ENCODE measurements at regions not wholly inside any gene's neighbourhood (a gene's known extent, or its start where the extent isn't known, plus 50 kb on each side); places are given as distances from the start of the nearest gene placed in this dataset.
"Not testable (repeated sequence)": the region's sequence is repeated elsewhere in the genome, so short reads cannot be mapped to it uniquely, and the experiment has no call there.

DNA sequence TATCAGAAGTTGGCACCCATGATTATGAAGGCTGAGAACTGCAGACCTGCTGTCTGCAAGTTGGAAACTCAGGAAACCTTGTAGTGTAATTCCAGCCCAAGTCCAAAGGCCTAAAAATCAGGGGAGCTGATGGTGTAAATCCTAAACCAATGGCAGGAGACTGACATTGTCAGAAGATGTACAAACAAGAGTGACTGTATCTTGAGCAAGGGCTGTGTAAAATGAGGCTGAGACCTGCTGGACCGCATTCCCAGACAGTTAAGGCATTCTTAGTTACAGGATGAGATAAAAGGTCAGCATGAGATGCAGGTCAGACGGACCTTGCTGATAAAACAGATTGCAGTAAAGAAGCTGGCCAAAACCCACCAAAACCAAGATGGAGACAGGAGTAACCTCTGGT is 147.7 kb downstream of the COG6 start:
- no peak for DNase-seq (ENCODE audit: low spot score)

DNA sequence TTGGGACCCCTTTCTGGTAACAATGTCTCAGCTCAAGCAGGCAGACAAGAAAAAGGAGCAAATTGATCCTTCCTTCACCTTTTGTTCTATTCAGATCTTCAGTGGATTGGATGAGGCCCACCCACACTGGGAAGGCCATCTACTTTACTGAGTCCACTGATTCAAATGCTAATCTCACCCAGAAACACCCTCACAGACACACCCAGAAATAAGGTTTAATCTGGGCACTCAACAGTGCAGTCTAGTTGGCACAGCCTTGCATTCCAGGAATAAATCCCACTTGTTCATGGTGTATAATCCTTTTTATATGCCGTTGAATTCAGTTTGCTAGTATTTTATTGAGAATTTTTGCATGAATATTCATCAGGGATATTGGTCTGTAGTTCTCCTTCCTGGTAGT is 148.4 kb downstream of the COG6 start:
- DNase-seq (ENCODE audit: low spot score): no peak

DNA sequence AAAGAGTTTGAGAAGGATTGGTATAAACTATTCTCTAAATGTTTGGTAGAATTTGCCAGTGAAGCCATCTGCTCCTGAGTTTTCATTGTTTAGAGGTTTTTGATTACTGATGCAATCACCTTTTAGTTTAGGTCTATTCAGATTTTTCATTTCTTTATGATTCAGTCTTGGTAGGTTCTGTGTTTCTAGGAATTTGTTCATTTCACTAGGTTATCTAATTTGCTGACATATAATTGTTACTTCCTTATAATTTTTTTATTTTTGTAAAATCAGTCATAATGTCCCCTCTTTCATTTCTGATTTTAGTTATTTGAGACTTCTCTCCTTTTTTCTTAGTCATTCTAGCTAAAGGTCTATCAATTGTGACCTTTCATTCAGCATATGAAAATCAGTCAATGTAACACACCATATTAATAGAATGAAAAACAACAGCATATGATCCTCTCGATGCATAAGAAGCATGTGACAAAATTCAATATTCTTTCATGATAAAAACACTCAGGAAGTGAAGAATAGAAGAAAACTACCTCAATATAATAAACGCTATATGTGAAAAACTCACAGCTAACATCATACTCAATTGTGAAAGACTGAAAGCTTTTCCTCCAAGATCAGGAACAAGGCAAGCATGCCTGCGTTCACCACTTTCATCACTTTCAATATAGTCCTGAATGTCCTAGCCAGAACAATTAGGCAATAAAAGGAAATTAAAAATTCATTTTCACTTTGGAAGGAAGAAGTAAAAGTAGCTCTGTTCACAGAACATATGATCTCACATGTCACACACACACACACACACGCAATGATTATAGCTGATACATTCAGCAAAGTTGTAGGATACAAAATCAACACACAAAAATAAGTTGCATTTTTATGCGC is 149.1 kb downstream of the COG6 start:
- DNase-seq (ENCODE audit: low spot score): no peak

DNA sequence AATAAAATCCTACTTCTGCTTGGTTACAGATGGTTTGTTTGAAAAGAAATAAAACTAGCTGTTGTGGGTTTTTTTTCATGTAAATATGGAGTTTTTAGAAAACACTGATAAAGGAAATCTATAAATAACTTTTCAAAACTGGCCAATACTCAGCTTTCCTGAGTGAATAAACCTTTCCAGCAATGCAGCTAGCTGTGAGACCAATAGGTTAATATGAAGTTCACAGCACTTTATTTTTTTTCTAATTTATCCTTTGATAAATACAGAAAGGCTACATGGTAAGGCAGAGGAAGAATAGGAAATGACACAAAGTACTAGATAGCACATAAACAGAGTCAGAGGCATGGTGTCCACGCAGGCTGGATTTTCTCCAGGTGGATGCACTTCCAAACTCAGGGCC is 154.0 kb downstream of the COG6 start:
- no peak for DNase-seq (ENCODE audit: low spot score)

DNA sequence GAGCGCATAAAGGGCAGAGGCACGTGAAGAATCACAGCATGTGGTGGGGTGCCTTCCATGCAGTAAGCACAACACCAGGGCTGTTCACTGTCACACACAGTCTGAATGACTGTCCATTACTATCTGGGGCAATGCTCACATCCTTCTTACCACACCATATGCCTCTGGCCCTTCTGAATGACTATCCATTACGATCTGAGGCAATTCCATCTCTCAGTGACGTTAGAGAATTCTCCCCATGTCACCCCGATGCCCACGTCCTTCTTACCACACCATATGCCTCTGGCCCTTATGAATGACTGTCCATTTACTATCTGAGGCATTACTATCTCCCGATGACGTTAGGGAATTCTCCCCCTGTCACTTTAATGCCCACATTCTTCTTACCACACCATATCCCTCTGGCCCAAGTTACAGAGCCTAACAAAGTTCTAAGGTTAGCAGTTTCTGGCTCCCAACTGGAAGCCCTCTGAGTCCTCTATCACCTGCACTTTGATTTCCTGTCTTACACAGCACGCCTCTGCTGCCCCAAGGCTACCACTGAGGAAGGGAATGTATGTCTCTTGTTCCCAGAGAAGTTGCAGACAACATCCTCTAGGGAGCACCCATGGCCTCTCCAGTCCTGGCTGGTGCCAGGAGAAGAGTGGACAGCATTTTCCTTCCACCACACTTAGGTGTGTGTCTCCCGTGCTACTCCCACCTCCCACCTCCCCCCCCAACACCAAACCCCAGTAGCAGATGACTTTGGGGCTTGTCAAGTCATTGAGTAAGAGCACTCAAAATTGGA is 154.8 kb downstream of the COG6 start:
- no peak for DNase-seq (ENCODE audit: low spot score)

DNA sequence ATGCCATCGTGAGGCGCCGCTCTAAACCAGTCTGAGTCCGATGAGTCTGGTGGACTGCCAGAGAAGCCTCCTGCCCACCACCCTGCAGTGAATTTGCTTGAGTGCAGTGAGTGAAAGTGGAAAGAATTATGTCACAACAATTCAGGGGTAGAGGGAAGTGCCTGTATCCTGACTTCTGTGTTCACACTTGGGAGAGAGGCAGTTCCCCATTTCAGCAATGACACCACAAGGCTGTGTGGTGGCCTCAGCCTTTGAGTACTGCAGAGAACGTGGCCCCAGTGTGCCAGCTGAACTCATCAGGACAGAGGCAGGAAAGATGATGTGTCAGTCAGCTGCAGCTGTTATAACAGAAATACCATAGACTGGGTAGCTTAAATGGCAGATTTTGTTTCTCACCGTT is 155.6 kb downstream of the COG6 start:
- DNase-seq (ENCODE audit: low spot score): no peak

DNA sequence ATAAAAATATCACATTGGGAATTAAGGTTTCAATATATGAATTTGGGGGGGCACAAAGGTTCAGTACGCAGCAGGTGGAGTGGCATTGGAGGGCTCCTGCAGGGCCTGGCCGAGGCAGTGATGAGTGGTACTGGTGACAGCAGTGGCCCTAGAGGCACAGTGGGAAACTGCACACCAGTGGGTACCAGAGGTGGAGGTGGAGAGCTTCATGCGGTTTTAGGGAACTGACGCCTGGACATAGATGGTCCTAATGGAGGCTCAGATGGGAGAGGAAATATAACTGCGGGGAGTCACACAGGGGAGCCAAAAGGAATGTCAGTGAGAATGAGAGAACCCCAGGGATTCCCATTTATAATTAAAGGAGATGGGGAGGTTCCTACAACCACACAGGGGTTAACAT is 156.2 kb downstream of the COG6 start:
- DNase-seq (ENCODE audit: low spot score): no peak

DNA sequence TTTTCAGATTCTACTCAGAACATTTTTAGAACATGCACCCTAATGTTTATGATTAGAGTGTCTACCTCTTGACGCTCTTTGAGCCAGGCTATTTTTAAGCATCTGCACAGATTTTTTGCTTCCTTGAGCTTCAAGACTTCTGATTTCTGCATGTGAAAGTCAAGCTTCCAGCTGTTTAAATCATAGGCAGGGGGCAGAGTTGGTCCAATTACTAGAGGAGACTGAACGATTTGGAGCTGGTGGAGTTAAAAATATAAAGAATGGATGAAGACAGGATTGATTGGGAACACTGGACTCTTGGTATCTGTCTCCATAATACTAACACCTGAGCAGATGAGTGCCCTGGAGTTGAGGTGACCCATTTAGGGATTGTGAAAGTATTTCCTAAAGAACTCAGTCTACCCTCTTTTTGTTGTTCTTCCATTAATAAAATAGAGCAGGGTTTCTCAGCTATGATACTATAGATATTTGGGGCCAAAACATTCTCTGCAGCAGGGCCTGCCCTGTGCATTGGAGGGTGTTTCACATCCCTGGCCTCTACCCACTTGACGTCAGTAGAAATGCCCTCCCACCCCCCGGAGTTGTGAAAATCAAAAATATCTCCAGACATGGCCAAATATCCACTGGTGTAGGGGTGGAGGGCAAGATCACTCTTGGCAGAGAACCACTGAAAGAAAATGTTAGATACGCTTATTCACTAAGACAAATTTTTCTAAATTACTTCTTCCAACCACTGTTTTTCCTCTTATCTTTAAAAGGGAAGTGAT is 160.1 kb downstream of the COG6 start:
- DNase-seq (ENCODE audit: low spot score): no peak

DNA sequence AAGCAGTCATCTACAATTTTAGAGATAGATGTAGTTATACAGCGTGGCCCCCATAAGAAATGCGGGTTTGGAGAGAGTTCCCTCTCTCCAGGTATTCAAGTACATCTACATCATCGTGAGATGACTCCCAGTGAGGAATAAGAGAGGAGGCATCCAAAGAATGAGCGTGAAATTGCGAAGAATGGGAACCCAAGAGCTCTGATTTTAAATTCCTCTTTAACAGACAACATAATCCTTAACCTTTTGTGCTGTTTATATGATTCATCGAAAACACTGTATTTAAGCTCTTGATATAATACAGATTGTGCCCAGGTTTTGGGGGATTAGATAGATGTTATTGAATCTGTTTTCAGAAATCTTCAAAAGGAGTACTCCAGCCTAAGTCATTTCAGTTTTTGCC is 161.5 kb downstream of the COG6 start:
- no peak for DNase-seq (ENCODE audit: low spot score)

DNA sequence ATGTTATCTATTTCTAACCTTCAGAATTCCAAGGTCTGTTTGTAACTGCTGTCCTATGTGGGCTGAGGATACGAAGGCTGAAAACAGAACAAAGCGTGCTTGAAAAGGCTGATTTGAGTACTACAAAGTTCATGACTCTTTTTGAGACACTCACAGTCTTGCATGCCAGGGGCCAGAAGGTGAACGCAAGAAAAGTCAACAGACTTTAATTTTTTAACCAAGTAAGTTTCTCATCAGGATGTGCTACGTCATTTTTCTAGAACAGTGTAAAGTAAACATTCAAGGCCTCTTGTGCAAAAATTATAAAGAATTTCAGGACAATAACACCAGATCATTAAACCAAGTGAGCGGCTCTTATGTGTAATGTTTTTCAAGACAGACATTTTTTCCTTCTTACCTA is 163.5 kb downstream of the COG6 start:
- DNase-seq (ENCODE audit: low spot score): no peak

DNA sequence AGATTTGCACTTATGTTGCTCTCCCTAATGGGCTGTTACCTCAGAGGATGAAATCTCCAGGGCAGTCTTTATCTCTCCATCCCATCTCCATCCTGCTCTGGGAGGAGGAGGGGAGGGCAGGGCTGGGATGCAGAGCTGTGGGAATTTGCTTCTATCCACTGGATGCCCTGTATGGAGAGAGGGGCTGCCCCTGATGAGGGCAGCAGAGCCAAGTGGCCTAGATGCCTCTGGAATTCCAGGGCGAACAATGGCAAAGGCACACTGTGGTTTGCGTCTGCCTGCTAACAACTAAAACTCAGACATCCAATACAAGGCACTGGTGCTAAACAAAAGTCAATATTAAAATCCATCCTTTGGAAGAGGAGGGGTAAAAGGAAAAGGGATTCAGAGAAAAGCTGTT is 165.1 kb downstream of the COG6 start:
- no peak for DNase-seq (ENCODE audit: low spot score)

DNA sequence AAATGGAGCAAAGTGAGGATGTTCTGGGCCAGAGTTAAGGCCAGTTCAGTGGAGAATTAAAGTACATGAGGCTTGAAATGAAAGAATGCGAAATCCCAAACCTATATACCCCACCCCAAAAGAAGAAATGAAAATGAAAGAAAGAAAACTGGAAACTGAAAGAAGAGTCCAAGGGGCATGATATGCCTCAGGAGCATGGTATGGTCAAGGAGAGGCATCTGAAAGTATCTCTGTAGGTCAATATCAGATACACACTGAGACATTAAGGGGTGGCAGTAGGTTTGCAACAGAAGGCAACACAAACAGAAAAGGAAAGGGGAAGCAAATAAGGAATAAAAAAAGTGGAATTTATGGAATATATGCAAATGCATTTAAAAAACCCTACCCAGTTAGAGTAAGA is 166.5 kb downstream of the COG6 start:
- no peak for DNase-seq (ENCODE audit: low spot score)

DNA sequence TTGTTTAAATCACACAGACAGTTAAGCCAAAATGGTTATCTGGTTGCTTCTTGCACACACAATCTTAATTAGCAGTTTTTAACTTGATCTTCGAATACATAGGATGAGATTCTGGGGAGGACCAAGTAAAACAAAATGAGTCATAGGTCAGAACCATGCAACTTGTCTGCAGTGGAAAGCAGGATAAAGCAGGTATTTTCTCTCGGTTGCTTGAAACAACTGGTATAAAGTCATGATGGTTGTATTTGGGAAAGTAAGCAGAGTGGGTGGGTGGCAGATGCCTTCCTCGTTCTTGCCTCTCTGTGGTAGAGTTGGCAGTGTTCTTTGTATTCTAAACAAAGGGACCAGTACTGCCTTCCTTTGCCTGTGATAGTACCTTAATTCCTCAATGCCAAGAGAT is 167.0 kb downstream of the COG6 start:
- DNase-seq (ENCODE audit: low spot score): no peak

DNA sequence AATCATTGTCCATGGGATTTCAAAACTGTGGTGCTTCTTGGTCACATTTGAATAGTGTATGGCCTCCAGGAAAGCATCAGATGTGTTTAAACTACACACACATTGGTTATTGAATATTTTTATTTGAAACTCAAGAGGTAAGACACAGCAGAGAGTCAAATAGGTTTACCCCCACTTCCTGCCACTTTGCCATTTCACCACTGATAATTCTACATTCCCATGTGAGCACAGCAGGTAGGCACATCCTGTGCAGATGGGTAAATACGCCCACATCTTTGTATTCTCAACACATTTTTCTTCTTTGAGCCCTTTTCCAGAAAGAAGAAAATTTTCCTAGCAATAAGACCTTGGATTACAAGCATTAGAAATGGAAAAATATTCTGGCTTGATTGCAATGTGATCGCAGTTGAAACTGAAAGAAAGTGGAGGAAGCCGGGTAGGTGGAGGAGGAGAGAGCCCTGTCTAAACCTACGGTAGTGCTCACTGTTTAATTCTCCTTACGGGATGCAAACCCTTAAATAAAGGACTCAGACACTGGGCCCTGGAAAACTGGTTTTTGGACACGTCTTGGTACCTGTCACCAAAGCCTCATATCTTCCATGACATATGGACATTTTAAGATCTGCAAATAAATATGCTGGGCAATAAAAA is 167.7 kb downstream of the COG6 start:
- no peak for DNase-seq (ENCODE audit: low spot score)

DNA sequence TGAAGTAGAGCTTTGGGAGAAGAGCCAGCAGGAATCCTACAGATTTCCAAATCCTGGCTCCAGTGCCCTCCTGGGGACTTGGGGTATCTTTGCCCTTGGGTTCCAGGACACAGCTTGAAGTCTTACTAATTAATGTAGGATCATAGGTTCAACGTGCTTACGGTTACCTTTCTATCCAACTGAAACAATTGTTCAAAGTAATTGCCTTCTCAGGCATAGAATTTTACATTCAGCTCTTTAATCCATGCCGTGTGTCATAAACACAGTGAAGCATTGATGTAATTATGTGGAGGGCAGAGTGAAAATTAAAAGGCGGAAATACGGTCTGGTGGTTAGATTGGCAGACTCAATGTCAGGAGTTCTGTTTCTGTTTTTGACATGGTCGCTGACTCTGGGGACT is 170.4 kb downstream of the COG6 start:
- no peak for DNase-seq (ENCODE audit: low spot score)

DNA sequence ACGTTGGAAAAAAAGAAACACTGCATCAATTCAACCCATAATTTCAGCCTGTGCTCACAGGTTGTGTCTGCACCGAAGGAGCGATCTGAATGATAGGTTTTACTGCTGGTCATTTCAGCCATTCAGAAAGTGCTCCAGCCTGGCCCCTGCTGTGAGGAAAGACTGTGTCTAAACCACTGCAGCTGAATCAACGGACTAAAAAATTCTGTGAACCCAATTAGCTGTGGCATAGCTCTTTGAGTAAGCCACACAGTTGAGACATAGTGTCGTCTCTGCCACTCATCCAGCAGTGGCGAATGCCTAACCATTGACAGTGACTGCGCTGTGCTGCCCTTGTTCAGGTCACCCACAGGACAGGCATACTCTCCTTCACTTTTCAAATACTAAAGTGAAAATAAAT is 179.8 kb downstream of the COG6 start:
- peak; percentile 36 for DNase-seq (ENCODE audit: low spot score)

DNA sequence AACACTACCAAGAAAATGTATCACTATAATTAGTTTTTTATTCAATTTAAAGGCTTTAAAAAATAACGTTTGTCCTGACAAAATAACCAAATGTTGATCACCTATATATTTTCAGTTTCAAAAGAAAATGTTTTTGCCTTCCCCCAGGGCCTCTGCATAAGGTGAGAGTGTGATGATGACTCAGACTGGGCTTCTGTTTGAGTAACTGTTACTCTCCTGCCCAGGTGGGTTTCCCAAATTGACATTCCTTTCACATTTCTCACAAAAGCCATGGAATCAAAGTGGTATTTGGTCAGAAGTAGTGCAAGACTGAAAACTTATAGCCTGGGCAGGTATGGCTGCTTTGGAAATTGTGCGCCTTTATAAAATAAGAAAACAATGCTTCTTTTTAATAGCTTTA is 180.6 kb downstream of the COG6 start:
- peak; percentile 58 for DNase-seq (ENCODE audit: low spot score)

DNA sequence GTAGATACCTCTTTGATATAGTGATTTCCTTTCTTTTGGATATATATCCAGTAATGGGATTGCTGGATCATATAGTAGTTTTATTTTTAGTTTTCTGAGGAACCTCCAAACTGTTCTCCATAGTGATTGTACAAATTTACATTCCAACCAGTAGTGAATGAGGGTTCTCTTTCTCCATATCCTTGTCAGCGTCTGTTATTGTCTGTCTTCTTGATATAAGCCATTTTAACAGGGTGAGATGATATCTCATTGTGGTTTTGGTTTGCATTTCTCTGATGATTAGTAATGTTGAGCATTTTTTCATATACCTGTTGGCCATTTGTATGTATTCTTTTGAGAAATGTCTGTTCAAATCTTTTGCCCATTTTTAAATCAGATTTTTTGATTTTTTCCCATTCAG is 182.4 kb downstream of the COG6 start:
- not testable (repeated sequence) for DNase-seq (ENCODE audit: low spot score)

DNA sequence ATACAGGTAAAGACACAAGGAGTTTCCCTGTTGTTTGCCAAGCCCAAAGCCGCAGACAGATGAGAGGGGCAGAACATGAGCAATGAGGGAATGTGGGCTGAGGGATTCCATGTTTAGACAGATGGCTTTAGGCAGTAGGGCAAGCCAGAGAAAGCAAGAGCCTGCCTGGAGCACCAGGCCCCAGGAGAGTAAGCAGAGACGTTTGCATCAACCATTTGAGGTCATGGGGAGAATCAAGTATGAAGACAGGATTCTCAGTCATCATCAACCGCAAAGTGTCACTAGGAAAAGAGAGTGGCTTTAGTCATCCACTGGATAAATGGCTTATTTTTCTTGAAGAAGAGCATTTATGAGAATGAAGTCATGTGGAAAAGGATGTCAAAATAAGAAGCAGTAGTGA is 184.7 kb downstream of the COG6 start:
- DNase-seq (ENCODE audit: low spot score): no peak

DNA sequence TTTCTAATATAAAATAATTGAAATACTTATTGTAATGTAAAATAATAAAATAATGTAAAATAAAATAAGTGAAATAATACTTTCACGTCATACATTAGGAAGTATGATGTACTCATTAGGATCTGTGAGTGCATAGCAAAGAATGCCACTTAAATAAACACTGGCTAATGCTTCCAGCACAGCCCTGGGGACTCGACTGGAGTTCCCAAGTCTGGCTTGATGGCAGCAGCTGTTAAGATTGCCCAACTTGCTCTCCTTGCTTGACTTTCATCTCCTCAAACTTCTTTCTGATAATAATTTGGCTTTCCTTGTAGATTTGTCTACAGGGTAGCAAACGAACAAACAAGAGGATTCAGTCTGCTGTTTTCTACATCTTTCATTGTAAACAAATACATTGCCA is 191.9 kb downstream of the COG6 start:
- no peak for DNase-seq (ENCODE audit: low spot score)

DNA sequence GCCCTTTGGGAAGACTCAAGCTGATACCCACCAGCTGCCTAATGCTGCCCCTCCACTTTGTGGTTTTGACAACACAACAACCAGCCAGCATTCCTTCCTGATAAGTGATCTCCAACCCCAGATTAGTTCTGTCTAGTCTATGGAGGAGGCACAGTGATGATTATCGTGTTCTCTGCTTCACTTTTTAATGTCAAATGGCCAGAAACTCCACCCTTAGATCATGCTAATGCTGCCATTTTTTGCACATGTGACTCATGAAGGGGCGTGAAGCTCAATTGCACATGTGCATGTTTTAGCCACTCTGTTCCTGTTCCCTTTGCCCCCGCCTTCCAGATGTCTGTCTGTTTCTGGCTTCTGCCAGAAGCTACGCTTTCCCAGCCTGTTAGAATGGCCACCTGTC is 199.8 kb downstream of the COG6 start:
- no peak for DNase-seq (ENCODE audit: low spot score)

DNA sequence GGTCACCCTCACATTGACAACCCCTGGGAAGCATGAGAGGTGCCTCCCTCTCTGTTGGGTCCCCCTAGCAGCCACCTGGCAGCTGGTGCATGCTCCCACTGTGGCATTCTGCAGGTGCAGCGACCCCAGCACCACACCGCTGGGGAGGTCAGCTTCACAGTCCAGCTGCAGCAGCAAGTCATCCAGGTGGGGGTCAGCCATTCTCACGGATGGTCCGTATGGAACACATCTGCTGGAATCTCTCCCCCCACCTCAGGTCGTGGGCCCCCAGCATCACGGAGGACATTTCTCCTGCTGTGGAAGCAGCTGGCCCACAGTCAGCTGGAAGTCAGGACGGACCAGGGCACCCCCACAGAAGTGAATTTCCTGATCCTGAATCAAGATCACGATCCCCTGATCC is 201.3 kb downstream of the COG6 start:
- no peak for DNase-seq (ENCODE audit: low spot score)

Measured in SW480 (cell line).